CMK (cell line): ENCODE measurements at regions not wholly inside any gene's neighbourhood (a gene's known extent, or its start where the extent isn't known, plus 50 kb on each side); places are given as distances from the start of the nearest gene placed in this dataset.

Source experiments
- DNase-seq: peaks from one replicate; pipeline ENCODE4 v3.0.0-alpha.2; 2010; ENCODE audit warnings: low read depth

DNA sequence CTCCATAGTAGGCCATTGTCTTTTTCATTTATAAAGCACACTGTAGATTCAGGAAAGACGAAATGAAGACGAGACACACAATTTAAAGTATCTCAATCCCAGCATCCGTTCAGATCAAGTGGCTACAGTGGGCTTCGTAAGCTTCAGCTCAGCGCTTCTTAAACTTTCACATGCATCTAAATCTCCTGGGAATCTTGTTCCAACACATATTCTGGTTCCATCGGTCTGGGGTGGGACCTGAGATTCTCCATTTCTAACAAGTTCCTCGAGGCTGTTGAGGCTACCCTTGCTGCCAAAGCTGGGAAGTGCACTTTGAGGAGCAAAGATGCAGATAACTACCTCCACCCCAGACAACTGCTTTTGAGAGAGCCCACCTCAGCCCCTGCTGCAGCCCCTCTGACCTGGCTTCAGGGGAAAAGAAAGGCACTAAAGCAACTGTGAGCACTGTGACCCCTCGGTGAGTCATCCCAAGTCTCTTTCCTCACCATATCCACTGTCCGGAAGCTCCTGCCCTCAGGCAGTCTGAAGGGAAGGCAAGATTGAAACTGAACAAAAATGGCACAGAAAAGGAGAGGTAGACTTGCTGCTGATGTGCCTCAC, 201.1 kb upstream of the FBXO11 start:
- no peak for DNase-seq

DNA sequence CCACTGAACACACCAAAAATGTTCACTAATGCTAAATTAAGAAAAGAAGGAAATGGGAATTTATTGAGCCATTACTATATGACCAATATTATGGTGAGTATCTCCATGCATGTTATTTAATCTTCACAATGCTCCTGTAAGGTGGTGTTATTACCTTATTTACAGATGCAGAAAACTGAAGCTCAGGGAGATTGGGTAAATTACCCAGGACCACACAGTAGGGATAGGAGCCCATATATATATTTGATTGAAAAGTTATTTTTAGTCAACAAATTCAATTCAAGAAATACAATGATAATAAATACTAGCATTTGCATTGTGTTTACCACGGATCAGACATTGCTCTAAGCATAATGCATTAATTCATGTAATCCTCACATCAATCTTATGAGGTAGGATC, 202.2 kb upstream of the FBXO11 start:
- DNase-seq = no peak

DNA sequence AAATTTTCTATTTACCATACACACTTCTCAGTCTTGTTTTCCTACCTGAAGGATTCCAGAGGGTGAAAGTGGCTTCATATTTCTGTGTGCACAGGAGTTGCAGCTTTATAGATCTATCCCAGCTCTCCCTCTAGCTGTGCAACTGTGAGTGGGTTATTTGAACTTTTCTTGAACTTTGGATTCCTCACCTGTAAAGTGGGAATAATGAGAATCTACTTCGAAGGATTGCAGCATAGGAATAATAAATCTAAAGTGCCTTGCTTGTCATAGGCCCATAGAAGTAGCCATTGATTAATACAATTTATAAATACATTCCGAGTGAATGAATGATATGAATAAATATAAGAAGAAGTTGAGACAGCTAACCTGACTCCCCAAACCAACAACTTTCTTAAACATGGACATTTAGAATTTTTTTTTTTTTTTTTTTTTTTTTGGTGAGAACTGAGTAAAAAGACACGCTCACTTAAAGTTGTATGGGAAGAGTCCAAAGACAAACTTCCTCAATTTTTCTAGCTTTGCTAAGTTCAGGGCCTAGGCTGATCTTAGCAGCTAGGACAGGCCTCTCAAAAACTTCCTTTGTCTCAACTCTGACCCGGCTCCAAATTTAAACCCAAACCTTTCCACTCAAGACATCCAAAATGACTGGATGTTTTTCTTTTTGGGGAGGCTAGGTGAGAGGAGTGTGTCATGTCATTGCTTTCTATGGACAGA, 203.3 kb upstream of the FBXO11 start:
- DNase-seq = no peak

DNA sequence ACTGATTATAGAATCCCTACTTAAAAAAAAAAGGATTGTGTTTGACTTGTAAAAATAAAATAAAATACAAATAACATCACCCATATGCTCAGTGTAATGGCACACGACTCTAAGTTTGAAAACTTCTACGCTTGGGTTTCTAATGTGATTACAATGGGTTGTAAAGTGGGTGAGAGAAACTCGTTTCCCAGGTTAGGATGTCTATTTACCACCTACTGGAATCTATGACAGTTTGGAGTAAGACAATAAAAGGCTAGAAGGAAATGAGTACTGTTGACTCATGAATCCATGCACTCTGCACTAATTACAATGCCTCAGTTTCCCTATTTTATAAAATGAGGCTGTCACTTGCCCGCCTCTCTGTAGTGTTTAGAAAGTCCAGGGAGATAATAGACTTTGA, 204.0 kb upstream of the FOXN2 start:
- no peak for DNase-seq

DNA sequence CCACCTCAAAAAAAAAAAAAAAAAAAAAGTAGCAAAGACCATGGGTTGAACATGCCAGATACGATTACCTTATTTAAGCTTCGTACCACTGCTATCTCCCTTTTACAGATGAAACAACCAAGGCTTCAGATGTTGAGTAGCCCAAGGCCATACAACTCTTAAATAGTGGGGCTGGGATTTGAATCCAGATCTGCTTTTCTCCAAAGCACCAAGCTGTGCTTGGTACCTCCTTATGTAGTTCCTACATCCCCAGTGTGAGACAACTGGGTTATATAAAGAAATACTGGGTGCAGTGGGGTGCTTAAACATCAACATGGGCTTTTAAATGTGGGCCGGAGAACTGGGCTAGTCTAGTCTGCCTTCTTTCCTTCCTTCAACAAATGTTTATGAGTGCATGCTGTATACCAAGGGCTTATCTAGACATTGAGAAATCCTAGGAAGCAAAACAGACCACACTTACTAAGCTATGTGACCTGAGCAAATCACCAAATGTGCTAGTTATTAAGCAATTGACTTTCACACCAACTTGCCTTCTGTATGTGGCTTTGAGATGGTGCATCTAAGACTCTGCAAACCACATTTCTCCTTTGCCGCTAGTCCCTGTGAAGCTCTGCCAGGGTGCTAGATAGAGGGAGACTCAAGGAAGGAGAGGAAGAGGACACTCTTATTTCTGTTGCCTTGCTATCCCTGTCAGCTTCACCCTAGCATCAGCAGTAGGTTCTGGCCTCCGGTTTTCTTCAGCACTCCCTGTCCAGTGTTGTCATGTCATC, 201.4 kb upstream of the FOXN2 start:
- DNase-seq = no peak

DNA sequence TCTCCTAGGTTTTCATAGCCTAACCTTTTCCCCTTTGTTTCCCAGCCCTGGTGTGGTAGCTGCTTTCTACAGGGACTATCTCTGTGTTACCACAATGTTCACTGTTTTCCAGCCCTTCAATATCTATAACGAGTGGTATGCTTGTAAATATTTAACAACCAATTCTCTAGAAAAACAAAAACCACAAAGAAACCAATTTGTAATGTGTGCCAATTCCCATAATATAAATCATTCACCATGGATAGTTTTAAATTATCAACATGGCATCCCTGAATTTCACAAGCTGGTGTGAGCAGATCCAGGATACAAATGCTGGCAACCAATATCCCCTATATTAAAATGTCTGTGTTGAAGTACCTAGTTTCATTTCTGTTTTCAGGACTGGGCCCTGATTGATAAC, 200.7 kb upstream of the FOXN2 start:
- no peak for DNase-seq

DNA sequence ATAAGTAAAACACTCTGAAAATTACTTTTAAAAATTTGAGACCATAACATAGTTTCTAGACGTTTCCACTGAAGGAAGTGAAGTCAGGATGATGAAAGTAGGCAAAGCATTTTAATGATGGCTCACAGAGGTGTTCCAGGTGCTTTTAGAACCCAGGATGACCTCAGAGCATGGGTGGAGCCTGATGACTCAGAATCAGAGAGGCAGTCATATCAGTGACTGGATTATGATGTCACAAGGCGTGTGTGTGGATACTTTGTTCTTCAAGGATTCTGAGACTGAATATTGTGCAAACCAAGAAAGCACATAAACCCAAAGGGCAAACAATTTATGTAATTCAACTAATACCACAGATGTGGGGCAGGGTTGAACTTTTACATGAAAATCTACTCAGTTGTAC, 200.2 kb upstream of the FOXN2 start:
- DNase-seq = no peak

DNA sequence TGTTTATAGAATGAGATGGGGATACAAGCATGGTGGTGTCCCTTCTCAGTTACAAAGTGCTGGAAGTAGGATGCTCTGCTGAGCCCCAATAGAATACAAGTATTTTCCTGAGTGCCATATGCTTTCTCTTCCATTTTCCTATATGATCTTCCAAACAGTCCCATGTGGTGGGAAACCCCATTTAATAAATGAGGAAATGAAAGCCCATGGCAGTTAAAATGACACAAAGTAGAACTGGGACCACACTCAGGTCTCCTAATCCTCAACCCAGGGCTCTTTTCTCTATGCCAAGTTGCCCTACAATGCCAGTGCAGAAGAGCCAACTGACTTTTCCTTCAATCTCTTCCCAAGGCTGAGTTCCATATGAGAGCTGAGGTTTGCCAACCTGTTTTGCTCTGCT, 198.0 kb upstream of the FOXN2 start:
- DNase-seq = no peak

DNA sequence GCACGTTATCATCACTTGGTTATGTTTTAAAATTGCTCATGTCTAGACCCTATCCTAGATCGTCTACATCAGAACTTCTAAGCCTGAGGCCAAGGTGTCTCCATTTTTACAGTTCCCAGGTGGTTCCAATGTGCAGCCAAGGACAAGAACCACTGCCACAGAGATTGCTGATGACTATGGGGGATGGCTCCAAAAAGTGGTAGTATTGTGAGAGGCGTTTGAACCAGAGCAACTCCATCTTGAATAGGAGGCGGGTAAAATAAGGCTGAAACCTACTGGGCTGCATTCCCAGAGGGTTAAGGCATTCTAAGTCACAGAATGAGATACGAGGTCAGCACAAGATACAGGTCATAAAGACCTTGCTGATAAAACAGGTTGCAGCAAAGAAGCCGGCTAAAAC, 195.6 kb upstream of the FOXN2 start:
- DNase-seq = no peak

DNA sequence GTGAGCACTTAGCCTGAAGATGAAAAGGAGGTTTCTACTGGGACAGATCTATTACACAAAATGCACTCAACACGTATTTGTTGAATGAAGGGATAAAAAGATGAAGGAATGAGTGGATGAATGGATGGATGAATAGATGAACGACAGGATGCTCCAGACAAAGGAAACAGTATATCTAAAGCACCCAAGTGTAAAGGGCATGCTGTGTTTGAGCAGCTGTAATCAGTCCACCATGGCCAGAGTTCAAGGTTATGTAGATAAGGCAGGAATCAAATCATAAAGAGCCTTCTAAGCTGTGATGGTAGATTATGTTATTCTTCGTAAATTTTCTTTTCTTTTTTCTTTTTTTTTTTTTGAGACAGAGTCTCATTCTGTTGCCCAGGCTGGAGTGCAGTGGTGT, 194.4 kb upstream of the FOXN2 start:
- DNase-seq = no peak

DNA sequence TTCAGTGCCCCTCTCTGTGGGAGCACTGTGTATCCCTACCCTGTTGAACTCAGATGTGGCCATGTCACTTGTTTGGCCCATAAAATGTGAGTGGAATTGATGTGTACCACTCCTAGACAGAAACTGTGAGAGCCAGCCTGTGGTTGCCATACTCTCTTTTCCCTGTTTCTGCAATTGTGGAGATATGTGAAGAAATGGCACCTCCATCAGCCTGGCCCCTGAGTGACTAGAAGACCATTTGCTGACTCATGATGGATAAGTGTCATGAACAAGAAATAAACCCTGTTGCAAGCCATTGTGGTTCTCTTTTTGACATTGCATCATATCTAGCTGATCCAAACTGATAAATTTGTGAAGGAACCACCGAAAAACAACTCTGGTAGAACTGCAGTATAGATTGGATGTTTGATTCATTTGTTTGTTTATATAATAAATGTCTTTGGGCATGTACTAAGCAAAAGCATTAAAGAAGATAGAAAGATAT, 193.7 kb upstream of the FOXN2 start:
- DNase-seq = no peak

DNA sequence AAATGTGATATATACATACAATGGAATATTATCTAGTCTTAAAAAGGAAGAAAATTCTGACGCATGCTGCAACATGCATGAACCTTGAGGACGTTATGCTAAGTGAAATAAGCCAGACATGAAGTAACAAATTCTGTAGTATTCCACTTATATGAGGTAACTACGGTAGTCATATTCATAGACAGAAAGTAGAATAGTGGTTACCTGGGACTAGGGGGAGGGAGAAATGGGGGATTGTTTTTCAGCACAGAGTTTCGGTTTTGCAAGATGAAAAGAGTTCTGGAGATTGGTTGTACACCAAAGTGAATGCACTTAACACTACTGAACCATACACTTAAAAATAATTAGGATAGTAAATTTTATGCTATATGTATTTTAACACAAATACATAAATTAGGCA, 192.3 kb upstream of the FOXN2 start:
- no peak for DNase-seq

DNA sequence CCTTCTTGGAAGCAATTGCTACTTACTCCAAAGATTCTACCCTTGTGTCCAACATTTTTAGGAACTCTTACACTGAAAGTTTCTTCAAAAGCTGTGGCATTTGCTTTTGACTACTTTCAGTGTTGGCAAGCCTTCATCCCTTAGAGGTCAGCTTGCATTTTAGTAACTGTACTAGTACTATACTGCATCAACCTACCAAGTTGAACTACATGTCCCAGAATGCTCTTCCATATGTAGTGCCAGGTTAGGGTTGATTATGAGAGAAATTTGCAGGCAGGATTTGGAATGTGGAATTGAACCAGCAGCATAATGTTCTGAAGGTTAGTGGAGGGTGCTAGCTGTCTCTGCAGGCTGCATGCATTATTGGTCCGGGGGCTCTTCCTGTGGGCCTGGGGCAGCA, 189.9 kb upstream of the FOXN2 start:
- no peak for DNase-seq

DNA sequence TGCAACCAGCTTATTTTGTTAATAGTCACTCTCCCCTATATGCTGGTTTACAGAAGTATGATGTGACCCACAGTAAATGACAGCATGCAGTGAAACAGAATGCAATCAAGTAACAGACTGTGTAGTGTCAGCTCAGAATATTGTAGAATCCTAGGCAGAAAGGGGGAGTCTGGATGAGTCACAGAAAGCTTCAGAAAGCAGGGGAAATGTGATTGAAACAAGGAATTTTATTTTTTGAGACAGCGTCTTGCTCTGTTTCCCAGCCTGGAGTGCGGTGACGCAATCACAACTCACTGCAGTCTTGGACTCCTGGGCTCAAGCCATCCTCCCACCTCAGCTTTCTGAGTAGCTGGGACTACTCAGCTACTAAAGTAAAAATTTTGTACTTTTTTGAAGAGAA, 188.3 kb upstream of the FOXN2 start:
- no peak for DNase-seq

DNA sequence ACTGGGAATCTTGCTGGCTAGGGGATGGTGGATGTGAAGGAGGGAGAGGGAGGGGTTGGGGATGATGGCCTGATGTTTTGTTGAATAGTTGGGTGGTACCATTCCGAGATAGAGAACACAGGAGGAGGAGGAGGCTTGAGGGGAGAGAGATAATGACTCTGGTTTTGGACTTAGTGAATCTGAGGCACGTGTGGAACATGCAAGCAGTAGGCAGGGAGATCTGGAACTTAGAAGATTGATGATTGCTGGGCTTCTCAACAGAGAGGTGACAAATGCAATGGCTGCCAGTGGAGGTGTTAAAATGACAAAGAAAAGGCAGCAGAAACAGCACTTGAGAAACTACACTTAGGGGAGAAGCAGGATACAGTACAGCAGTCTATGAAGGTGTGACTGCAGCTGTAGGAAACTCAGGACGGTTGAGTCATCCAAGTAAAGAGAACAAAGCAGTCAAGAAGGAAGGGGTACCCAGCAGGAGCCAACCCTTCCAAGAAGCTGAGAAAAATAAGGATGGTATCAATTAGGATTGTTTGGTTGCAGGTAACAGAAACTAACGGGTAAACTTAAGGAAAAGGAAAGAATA, 186.8 kb upstream of the FOXN2 start:
- no peak for DNase-seq

DNA sequence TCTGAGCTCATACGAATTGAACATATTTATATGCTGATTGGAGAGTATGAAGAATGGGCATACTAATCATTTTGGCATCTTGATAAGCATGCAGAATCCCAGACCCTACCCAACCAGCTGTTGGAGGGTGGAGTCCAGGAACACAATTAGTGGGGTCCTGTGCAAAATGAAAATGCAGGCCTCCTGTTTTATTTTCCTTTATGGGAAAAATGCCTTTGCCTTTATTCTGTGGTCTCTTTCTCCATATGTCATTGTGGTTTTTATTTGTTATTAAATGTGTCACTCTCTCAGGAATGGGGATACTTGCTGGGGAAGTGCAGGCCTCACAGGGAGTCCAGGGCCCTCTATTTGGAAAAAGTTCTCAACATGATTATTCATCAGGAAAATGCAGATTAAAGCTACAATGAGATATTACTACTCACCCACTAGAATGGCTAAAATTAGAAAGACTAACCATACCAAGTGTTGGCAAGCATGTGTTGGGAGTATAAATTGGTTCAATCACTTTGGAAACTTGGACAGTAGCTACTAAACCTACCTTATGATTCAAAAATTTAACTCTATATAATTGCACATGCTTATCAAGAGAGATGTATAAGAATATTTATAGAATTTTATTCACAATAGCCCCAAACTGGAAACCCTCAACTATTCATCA, 185.1 kb upstream of the FOXN2 start:
- DNase-seq = no peak

DNA sequence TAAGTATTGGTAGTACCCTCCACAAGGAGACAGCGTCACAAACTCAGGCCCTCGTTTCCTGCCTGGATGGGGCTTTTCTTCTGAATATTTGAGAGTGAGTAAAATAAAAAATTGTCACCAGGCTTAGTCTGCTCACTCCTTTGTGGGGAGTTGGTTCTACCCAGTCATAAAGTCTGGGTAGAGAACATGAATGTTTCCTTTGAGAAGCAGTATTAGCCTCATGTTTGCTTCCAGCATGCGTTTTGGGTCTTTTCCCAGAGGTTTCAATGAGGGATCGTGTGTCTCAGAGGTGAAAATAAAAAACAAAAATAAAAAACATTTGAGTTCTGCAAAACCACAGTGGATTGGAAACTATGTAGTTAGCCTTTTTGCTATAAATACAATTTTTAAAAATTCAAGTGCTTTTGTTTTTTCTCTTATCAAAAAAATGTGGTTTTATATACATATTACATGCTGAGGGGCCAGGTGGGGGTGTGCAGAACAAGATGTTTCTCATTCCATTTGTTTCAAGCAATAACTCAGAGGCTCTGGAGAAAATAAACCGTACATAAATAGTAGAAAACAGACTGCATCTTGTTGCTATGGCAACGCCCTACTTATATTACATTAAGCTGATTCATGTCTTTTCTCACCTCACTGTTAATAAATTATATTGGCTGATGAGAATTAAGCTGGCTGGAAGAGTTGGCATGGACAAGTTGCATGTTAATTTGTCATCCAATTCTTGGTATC, 182.8 kb upstream of the FOXN2 start:
- DNase-seq = no peak

DNA sequence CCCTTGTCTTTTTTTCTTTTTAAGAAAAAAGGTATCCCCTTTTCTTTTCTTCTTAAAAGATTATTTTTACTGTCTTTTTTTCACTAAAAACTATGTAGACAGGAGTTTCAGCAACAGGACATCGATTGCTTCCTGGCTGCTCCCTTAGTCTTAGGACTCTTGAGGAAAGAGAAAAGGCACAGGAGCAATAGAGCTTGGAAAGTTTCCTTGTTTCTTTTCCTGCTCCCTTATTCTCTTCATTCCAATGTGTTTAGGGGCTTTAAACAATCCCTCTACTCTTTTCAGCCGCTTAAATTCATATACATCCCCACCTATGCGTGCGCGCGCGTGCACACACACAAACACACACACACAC, 182.2 kb upstream of the FOXN2 start:
- DNase-seq = no peak

DNA sequence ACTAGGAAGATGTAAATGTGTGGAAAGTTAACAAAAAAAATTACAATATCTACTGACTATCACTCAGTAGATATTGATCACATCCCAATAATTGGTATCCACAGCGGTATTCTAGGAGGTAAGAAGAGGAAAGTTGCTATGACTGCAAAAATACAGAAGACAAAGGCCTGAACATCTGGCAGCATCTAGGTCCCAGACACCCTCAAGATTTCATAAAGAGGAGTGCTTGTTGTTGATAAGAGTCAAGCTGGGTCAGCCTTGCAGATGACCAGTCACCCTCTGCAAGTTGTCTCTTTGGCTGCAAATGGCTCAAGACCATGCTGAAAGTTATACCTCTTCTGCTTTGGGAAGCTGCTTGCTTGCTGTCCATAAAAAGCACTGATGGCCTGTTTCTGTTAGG, 179.8 kb upstream of the FOXN2 start:
- DNase-seq = peak; percentile 61

DNA sequence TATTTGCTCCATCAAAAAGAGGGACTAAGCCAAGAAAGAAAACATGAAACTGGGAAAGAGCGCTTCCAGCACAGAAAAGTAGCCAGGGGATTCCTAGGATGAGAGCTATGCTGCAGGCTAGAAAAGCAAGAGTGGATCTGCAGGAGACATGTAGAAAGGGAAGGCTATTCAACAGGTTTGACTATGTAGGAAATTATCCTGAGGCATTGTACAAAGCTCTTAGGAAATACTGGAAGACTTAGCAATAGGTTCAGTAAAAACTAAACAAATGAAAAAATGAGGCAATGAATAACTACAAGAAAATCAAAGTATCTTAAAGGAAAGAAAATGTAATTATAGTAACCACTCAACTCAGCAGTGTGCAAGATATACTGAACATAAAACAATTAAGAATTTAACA, 178.7 kb upstream of the FOXN2 start:
- no peak for DNase-seq

DNA sequence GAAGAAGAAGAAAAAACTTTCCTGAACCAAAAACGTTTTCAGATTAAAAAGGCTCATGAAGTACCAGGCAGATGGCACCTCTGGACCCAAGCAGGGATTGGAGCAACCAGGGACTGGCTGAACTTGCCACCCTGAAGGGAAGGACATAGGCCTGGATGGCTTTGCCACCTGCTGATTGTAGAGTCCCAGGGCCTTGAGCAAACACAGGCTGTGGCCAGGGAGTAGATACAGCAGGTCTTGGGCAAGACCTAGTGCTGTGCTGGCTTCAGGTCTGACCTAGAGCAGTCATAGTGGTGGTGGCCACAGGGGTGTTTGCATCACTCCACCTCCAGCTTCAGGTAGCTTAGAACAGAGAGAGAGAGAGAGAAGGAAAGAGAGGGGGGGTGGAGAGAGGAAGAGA, 176.7 kb upstream of the FOXN2 start:
- no peak for DNase-seq

DNA sequence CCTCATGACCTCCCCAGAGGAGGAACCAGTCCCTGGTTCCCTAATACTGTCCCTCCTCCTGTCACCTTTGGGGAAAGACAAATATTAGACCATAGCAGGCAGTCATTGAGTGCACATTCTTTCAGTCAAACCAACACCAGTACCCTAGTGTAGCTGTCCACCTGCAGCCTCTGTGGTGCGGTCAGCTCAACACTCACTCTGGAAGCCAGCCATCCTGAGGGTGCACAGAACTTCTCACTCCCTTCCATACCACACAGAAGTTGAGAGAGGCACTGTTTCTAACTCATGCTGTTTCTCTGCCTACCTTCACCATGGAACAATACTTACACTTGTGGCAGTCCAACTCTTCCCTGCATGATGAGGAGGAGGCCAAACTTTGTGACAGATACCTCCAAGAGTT, 175.6 kb upstream of the FOXN2 start:
- no peak for DNase-seq
